Thyroid gland (tissue), 4 donors: ENCODE measurements at regions not wholly inside any gene's neighbourhood (a gene's known extent, or its start where the extent isn't known, plus 50 kb on each side); places are given as distances from the start of the nearest gene placed in this dataset.

Source experiments
- CTCF ChIP-seq, 6 experiments: fragments of 200-600 bp in 3 of 6; fragments of 450-650 bp in 3 of 6; sonication (generic) in 3 of 6; IDR thresholded peaks; one replicate each; pipeline ENCODE4 v1.5.1; 2016 to 2019; ENCODE audit warnings: antibody characterized with exemption in 6 of 6, mild to moderate bottlenecking in 2 of 6, inconsistent platforms in 1 of 6, moderate library complexity in 1 of 6
- POLR2A ChIP-seq, 2 donors: fragments of 450-650 bp; IDR thresholded peaks; one replicate each; pipeline ENCODE4 v1.6.1; 2017; ENCODE audit warnings: antibody characterized with exemption in 2 of 2, mild to moderate bottlenecking in 2 of 2, moderate library complexity in 1 of 2

GRCh38 chr13:22940090-22940710 is 240.6 kb upstream of the SGCG start:
- TF ChIP-seq CTCF (IDR thresholded peaks at IDR 0.05) (no peak), POLR2A (IDR thresholded peaks at IDR 0.05) (no peak)
